ELF-1 (cell line): ENCODE measurements at regions not wholly inside any gene's neighbourhood (a gene's known extent, or its start where the extent isn't known, plus 50 kb on each side); places are given as distances from the start of the nearest gene placed in this dataset.

Experiments used
- DNase-seq: peaks from one replicate; pipeline ENCODE4 v3.0.0-alpha.2; 2016; ENCODE audit warnings: low read depth, low spot score

DNA sequence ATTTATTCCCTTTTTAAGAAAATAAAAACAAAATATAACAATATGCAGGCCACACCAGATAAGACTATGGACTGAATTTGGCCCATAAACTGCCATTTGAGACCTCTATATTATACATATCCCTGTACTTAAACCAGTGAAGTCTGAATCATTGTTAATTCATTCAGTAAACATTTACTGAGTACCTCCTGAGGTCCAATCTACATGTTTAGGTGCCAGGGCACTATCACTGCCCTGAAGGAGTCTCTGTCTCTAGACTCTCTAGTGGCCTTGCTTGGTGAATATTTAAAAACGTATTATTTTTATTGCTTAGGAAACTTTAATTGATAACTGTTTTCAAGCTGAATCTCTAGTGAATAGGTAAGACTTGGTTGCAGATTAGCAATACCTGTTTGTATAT lies 74.7 kb upstream of the ELL2 start:
- DNase-seq = no peak

DNA sequence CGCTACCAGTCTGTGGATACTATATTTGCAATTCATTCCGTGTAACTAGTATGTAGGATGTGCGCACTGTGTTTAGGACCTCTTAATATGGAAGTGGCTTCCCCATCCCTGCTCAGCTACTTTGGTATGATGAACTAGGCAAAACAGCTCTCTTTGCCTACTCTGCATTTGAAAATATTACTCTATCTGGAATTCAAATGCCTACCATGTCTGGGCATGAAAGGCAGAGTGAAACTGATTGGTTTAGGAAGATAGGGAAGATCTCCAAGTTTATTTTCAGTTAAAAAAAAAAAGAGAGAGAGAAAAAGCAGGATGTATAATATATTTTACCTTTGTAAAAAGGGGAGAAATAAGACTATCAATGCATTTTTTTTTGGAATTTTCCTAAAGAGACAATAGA lies 74.1 kb upstream of the ELL2 start:
- no peak for DNase-seq

DNA sequence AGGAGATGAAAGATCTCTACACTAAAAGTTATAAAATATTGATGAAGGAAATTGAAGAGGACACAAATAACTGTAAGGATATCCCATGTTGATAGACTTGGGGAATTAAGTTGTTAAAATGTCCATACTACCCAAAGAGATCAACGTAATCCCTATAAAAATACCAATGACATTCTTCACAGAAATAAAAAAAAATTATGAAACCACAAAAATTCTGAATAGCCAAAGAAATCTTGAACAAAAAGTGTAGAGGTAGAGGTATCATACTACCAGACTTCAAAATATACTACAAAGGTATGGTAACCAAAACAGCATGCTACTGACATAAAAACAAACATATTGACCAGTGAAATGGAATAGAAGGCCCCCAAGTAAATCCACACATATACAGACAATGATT lies 71.5 kb upstream of the ELL2 start:
- no peak for DNase-seq

DNA sequence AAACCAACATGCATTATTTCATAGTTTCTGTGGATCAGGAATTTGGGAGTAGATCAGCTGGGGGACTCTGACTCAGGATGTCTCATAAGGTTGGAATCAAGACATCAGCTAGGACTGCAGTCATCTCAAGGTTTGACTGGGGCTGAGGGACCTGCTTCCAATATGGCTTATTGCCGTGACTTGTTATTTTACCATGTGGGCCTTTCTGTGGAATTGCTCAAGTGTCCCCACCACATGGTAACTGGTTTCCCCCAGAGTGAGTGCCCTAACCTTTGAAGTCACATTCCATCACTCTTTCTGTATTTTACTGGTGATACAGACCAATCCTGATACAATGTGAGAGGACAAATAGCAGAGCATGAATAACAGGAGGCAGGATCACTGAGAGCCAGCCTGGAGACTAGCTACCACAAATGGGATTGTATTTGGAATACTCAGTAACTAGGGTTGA lies 70.2 kb upstream of the ELL2 start:
- DNase-seq = no peak

DNA sequence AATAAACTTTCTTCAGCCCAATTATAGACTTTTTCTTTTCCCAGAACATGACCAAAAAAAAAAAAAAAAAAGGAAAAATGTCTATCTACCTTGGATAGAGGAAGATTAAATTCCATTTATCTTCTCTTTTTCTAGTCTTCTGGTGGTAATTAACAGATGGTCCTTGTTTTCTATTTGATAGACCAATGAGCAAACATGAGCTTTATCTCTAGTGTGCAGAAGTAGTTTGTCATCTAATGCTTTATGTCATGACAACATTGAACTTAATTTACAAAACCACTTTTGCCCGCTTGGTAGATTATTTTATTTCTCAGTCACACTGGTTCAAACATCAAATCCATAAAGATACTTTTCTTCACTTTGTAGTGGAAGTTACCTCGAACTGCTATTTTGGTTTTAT lies 69.5 kb upstream of the ELL2 start:
- DNase-seq = no peak

DNA sequence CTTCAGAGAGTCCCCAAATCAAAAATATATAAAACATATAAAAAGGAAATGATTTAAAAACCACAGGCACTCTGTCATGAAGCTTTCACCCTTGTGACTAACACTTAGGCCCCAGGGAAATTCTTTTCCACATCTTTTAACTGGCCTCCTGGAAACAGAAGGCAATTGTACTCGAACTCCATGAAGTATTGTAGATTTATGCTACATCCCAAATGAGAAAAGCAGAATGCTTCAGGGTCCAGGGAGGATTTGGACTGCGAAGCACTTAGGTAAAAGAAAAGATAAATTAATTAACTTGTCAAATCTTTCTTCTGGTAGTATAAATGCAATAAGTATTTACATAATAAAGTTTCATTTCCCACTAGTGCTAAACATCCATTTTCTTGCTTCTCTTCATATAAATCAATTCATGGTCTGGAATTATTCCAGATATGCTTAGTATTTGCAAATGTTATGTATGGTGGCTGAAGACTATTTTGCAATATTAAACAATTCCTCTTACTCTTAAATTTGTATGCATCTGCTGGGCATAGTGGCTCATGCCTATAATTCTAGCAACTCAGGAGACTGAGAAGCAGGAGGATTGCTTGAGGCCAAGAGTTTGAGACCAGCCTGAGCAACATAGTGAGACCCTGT lies 64.9 kb upstream of the ELL2 start:
- DNase-seq = no peak

DNA sequence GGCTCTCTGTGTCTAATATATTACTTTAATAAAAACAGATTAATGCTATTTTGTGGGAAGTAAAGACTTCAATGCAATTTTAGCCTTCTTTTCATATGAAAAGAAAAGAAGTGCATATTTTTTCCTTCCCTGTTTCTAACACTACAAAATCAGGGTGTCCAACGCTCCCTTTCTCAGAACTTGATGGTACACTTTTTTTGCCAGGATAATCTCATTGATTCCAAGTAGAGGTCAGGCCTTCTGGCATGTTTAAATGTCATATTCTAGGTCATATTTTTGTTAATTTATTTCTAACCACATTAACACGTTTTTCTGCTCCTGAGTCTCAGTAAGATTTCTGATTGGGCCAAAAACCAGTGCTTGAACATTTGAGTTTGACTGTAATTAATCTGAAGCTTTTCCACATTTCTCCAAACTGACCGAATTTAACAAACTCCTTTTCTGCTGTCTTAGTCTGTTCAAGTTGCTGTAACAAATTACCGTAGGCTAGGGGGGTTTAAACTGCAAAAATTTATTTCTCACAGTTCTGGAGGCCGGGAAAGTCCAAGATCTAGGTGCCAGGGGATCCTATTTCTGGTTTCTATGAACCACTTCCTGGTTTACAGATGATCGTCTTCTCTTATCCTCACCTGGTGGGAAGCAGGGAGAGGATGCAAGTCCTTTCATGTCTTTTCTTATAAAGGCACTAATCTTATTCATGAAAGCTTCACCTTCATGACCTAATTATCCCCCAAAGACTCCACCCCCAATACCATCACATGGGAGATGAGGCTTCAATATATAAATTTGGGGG lies 63.2 kb upstream of the ELL2 start:
- no peak for DNase-seq

DNA sequence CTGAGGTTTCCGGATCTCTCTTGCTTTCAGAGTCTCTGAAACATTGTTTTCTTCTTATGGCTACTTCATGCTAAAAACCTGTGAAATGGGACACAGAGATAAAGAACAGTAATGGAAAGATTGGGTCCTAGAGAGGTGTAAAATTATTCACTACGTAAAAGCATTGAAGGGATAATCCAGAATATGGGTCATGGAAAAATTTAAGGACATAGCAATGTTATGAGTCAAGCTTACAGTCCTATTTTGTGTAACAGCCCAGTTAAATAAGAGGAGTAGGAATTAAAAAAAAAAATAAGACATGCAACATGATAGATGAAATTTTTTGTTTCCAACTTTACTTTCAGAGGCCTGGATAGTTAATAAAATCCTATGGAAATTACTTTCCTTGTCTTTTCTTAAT lies 61.9 kb upstream of the ELL2 start:
- DNase-seq = no peak

DNA sequence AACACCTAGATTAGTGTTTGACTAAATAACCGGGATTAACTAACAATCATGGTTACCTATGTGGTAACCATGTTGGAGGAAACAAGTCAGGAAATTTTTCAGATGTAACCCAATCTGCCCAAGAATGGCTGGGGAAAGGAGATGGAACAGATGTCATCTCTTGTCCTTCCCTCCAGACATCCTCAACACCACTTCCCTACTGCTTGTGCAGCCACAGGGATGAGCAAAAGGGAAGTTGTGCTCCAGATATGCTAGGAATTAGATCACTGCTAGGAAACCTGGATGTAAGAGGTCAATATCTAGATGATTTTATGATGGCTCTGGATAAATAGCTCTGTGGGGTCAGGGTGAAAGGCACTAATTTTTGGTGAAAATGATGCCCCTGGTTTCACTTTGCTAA lies 61.3 kb upstream of the ELL2 start:
- DNase-seq = no peak

DNA sequence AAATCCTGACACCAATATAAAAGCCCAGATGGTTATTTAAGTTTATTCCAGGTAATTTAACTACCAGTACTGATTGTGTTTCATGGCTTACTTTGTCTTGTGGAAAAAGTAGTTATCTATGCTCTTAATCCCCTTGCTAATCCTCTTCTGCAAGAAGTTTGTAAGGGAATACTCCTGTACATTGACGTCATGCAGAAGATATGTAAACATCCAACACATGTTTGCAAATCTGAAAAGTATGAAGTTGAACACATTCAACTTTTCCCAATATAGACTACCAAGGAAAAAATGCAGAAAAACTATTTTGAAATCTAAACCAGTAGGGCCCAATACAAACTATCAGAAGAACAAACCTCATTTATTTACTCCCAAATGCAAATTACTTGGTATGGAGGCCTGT lies 56.3 kb upstream of the ELL2 start:
- DNase-seq = no peak

DNA sequence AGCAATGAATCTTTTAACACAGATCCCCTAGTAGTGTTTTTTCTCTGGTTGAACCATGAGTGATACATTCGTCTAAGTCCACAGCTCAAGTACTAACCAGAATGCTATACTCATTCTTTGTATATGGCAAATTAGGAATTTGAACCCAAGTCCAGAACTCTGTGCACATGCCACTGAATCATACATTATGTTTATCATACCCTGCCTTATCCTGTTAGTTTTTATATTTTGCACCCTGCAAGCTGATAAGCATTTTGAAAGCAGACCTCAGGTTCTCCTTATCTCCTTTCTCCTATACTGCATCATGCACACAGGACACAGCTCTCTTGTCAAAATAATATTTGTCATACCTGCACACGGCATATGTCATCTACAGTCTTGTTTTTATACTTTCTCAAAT lies 54.6 kb upstream of the ELL2 start:
- no peak for DNase-seq

DNA sequence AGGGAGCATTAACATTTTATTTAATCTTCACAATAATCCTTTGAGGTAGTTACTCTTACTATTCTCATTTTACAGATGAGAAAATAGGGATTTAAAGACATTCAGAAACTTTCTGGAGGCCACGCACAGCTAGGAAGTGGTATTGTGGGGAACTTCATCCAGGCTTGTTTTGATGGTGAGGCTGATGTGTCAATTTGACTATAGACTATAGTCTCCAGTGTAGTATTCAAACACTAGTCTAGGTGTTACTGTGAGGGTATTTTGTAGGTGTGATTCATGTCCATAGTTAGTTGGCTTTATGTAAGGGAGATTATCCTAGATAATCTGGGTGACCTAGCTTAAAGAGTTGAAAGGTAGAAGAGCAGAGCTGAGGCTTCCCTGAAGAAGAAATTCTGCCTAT lies 54.1 kb upstream of the ELL2 start:
- no peak for DNase-seq

DNA sequence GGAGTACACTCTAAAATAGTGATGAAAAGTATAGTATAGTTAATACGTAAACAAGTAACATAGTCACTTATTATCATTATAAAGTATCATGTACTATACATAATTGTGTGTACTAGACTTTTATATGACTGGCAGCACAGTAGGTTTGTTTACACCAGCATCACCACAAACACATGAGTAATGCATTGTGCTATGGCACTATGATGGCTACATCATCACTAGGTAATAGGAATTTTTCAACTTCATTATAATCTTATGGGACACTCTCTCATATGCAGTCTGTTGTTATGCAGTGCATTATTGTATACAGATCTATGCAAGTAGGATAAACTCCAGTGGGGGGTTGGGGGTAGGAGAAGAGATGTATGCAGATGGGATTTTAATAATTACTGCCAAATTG lies 52.7 kb upstream of the ELL2 start:
- DNase-seq = no peak

DNA sequence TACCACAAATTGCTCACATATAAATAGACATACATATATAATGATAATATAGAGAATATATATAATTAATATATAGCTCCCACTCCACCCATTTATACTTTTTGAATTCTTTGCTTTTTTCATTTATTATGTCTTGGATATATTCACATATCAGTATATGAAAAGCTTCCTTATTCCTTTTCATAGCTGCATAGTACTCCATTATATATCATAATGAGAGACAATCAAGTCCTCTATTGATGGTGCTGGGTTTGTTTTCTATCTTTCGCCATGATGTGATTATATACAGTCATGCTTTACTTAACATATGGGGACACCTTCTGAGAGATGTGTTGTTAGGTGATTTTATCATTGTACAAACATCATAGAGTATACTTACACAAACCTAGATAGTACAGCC lies 51.6 kb upstream of the ELL2 start:
- no peak for DNase-seq

DNA sequence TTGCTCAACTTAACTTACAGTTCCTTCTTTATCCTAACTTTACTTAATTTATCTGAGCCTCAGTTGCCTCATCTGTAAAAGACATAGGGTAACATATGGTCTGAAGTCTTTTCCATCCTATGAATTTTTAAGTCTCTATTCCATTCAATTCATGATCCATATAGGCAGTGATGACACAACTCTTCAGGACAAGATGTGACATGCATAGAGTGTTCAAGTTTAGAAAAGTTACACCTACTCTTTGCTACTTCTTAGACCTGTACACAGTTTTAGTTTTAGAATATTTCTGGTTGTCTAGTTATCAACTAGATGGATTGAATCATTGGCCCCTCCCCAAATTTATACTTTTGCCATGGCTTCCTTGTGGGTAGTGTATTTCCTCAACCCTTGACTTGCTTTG lies 50.7 kb upstream of the ELL2 start:
- DNase-seq = no peak
